GM23248 (cell line): ENCODE measurements at regions not wholly inside any gene's neighbourhood (a gene's known extent, or its start where the extent isn't known, plus 50 kb on each side); places are given as distances from the start of the nearest gene placed in this dataset.

Experiments used
- DNase-seq: peaks from one replicate; pipeline ENCODE4 v3.0.0-alpha.2; 2015
- H2AFZ ChIP-seq: fragments of 200-600 bp; sonication (generic); 2 replicates; pipeline ENCODE4 v1.6.1; 2016; ENCODE audit warnings: antibody characterized with exemption
- H3F3A ChIP-seq: fragments of 200-600 bp; sonication (generic); 2 replicates; pipeline ENCODE4 v1.6.1; 2016; ENCODE audit warnings: mild to moderate bottlenecking, antibody characterized with exemption, mixed run types; ENCODE audit not compliant: insufficient read depth
- H3K27ac ChIP-seq: fragments of 200-600 bp; sonication (generic); 2 replicates; pipeline ENCODE4 v1.5.1; 2016; ENCODE audit warnings: mild to moderate bottlenecking
- H3K27me3 ChIP-seq: fragments of 200-600 bp; sonication (generic); replicated peaks from 2 replicates; pipeline ENCODE4 v1.6.1; 2016; ENCODE audit warnings: mild to moderate bottlenecking; ENCODE audit not compliant: insufficient read depth
- H3K36me3 ChIP-seq: fragments of 200-600 bp; sonication (generic); 2 replicates; pipeline ENCODE4 v1.6.1; 2016; ENCODE audit warnings: low read depth, mild to moderate bottlenecking
- H3K4me1 ChIP-seq: fragments of 200-600 bp; sonication (generic); 2 replicates; pipeline ENCODE4 v1.6.1; 2016; ENCODE audit warnings: mild to moderate bottlenecking; ENCODE audit not compliant: insufficient read depth
- H3K4me2 ChIP-seq: fragments of 200-600 bp; sonication (generic); one replicate; pipeline ENCODE4 v1.6.1; 2016; ENCODE audit warnings: mild to moderate bottlenecking; ENCODE audit not compliant: unreplicated experiment
- H3K4me3 ChIP-seq: fragments of 200-600 bp; sonication (generic); 2 replicates; pipeline ENCODE4 v1.5.1; 2016; ENCODE audit warnings: mild to moderate bottlenecking
- H3K79me2 ChIP-seq: fragments of 200-600 bp; sonication (generic); 2 replicates; pipeline ENCODE4 v1.6.1; 2016; ENCODE audit warnings: mild to moderate bottlenecking; ENCODE audit not compliant: insufficient read depth
- H3K9ac ChIP-seq: fragments of 200-600 bp; sonication (generic); 2 replicates; pipeline ENCODE4 v1.6.1; 2016; ENCODE audit warnings: mild to moderate bottlenecking
- H3K9me2 ChIP-seq: fragments of 200-600 bp; sonication (generic); 2 replicates; pipeline ENCODE4 v1.6.1; 2016; ENCODE audit warnings: mixed run types, mild to moderate bottlenecking, moderate library complexity; ENCODE audit not compliant: insufficient read depth
- H3K9me3 ChIP-seq: fragments of 200-600 bp; sonication (generic); one replicate; pipeline ENCODE4 v1.6.1; 2017; ENCODE audit warnings: low read depth
- H4K20me1 ChIP-seq: fragments of 200-600 bp; sonication (generic); 2 replicates; pipeline ENCODE4 v1.6.0; 2016; ENCODE audit not compliant: insufficient read depth
- EZH2 ChIP-seq: fragments of 200-600 bp; sonication (generic); IDR thresholded peaks from 2 replicates; pipeline ENCODE4 v1.6.1; 2018; ENCODE audit warnings: antibody characterized with exemption, mild to moderate bottlenecking; ENCODE audit not compliant: insufficient read depth, poor library complexity, severe bottlenecking
- EZH2phosphoT487 ChIP-seq: fragments of 200-600 bp; sonication (generic); IDR thresholded peaks from 2 replicates; pipeline ENCODE4 v1.6.1; 2018; ENCODE audit warnings: antibody characterized with exemption, moderate library complexity, mild to moderate bottlenecking, low read depth; ENCODE audit not compliant: insufficient read depth
- WGBS, 2 experiments: methylation state at CpG; one replicate each; pipeline ENCODE4 v1.1.6; 2015 to 2017; ENCODE audit warnings: low lambda C conversion rate in 2 of 2, low coverage in 1 of 2; ENCODE audit errors: missing lambda C conversion rate in 2 of 2; 5-methylcytosine and 5-hydroxymethylcytosine counted together
- in situ Hi-C: fragments of 300-500 bp; cut with MboI; formaldehyde crosslinking; loops from 2 replicates; pipeline ENCODE4 v1.15.0; 2020

- Histone ChIP-seq H3K27me3 (no peaks in the 10 kb centered on the region), H3K27ac (no peak overlapping the region), H3K4me1 (no peaks in the 10 kb centered on the region), H3K36me3 (no peaks in the 10 kb centered on the region), H3F3A (no peaks in the 10 kb centered on the region), H3K4me3 (no peak overlapping the region), H3K9ac (no peak overlapping the region), H4K20me1 (no peaks in the 10 kb centered on the region), H2AFZ (no peak overlapping the region), H3K9me3 (no peaks in the 10 kb centered on the region), H3K9me2 (no peaks in the 10 kb centered on the region), H3K79me2 (no peaks in the 10 kb centered on the region), H3K4me2 (no peak overlapping the region)
- DNase-seq = no peak
- in situ Hi-C loops = no loop called here
- TF ChIP-seq EZH2 = no peak
- TF ChIP-seq EZH2phosphoT487 = no peak
- 37 to 52% methylated on average over 4 of the region's 4 CpGs for WGBS, 2 experiments
Observed at GRCh38 chr17:53548252-53548651, 274.5 kb upstream of the KIF2B start.

GRCh38 chr17:53543472-53543871, 279.3 kb upstream of the KIF2B start:
- Histone ChIP-seq H4K20me1 (no peaks in the 10 kb centered on the region), H3K9me2 (no peaks in the 10 kb centered on the region), H3K4me3 (no peak overlapping the region), H3K79me2 (no peaks in the 10 kb centered on the region), H3K4me2 (no peak overlapping the region), H3K36me3 (no peaks in the 10 kb centered on the region), H3K9me3 (no peaks in the 10 kb centered on the region), H3K4me1 (no peaks in the 10 kb centered on the region), H3F3A (no peaks in the 10 kb centered on the region), H2AFZ (no peak overlapping the region), H3K27ac (no peak overlapping the region), H3K27me3 (no peaks in the 10 kb centered on the region), H3K9ac (no peak overlapping the region)
- 9 to 21% methylated on average over 4 of the region's 4 CpGs for WGBS, 2 experiments
- TF ChIP-seq EZH2phosphoT487 (no peak), EZH2 (no peak)
- in situ Hi-C loops = no loop called here
- no peak for DNase-seq

GRCh38 chr17:53538129-53538617, 284.6 kb upstream of the KIF2B start:
- no peak overlapping the region for H2AFZ ChIP-seq
- no peak for TF ChIP-seq EZH2
- no peak for TF ChIP-seq EZH2phosphoT487
- no peak overlapping the region for H3K27ac ChIP-seq
- H3K4me2 ChIP-seq = no peak overlapping the region
- no peak overlapping the region for H3K9ac ChIP-seq
- H3K36me3 ChIP-seq = no peaks in the 10 kb centered on the region
- DNase-seq = no peak
- no peaks in the 10 kb centered on the region for H3K27me3 ChIP-seq
- no peaks in the 10 kb centered on the region for H4K20me1 ChIP-seq
- H3K4me1 ChIP-seq = no peaks in the 10 kb centered on the region
- no peaks in the 10 kb centered on the region for H3F3A ChIP-seq
- H3K9me2 ChIP-seq = no peaks in the 10 kb centered on the region
- H3K9me3 ChIP-seq = no peaks in the 10 kb centered on the region
- H3K4me3 ChIP-seq = no peak overlapping the region
- in situ Hi-C loops = no loop called here
- H3K79me2 ChIP-seq = no peaks in the 10 kb centered on the region
- 25 to 32% methylated on average over 2 of the region's 2 CpGs for WGBS, 2 experiments

DNA sequence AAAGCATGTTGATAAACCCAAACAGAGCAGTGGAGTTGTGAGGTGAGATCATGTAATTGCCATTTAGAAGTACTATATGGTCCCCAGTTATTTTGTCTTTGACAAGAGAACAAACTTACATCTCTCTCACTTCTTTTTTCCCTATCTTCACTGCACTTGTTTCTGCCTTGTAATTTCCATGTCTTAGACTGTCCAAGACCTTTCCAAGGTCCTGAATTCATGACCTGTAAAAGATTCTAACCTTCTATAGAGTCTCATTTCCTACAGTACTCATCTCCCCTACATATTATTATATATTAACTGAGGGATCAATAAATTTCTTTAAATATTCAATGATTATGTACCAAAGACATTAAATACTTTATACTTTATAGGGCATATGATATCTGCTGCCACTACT, 295.3 kb upstream of the KIF2B start:
- Histone ChIP-seq H3K9ac (no peak overlapping the region), H4K20me1 (no peaks in the 10 kb centered on the region), H2AFZ (no peak overlapping the region), H3K4me2 (no peak overlapping the region), H3K9me2 (no peaks in the 10 kb centered on the region), H3K27me3 (no peaks in the 10 kb centered on the region), H3K9me3 (no peaks in the 10 kb centered on the region), H3K36me3 (no peaks in the 10 kb centered on the region), H3K4me1 (no peaks in the 10 kb centered on the region), H3K27ac (no peak overlapping the region), H3K4me3 (no peak overlapping the region), H3F3A (no peaks in the 10 kb centered on the region), H3K79me2 (no peaks in the 10 kb centered on the region)
- TF ChIP-seq EZH2 (no peak), EZH2phosphoT487 (no peak)
- DNase-seq = no peak
- in situ Hi-C loops = no loop called here

DNA sequence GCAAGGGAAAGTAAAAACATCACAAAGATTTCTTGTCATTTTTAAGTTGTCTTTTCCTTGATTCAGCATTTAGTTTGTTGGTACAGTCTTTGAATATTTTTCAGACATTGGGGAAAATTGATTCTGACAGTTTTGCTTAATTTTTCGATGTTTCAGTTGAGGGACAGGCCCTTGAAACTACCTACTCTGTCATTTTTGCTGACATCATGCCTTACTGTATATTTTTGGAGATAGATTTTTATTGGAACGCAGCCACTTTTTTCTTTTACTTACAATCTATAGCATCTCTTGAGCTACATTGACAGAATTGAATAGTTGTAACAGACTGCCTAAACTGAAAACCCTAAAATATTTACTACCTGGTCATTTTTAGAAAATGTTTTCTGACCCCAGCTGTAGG, 297.1 kb upstream of the KIF2B start:
- TF ChIP-seq EZH2 (no peak), EZH2phosphoT487 (no peak)
- Histone ChIP-seq H3F3A (no peaks in the 10 kb centered on the region), H3K36me3 (no peaks in the 10 kb centered on the region), H2AFZ (no peak overlapping the region), H3K27me3 (no peaks in the 10 kb centered on the region), H3K79me2 (no peaks in the 10 kb centered on the region), H4K20me1 (no peaks in the 10 kb centered on the region), H3K27ac (no peak overlapping the region), H3K9me2 (no peaks in the 10 kb centered on the region), H3K9ac (no peak overlapping the region), H3K4me3 (no peak overlapping the region), H3K4me1 (no peaks in the 10 kb centered on the region), H3K9me3 (no peaks in the 10 kb centered on the region), H3K4me2 (no peak overlapping the region)
- in situ Hi-C loops = no loop called here
- DNase-seq = no peak
- 10 to 20% methylated on average over 2 of the region's 2 CpGs for WGBS, 2 experiments
